WTC11 (cell line): ENCODE measurements at regions not wholly inside any gene's neighbourhood (a gene's known extent, or its start where the extent isn't known, plus 50 kb on each side); places are given as distances from the start of the nearest gene placed in this dataset.

ENCODE experiments used
- ATAC-seq: fragments of 200-7000 bp; cut with Tn5 transposase; 2 replicates; pipeline ENCODE4 v1.10.0; 2021; ENCODE audit warnings: mild to moderate bottlenecking, moderate library complexity
- CTCF ChIA-PET: fragments of 300-600 bp; sonication (Branson Sonifier 250); formaldehyde crosslinking; loops from one replicate; lab custom pipeline; 2021; ENCODE audit warnings: antibody characterized with exemption; lab: Charles Lee
- POLR2A ChIA-PET: fragments of 350-600 bp; sonication (Branson Sonifier 250); formaldehyde crosslinking; loops from one replicate; lab custom pipeline; 2021; ENCODE audit warnings: antibody characterized with exemption; lab: Charles Lee
- DNase-seq: peaks from one replicate; pipeline ENCODE4 v3.0.0; 2021; ENCODE audit warnings: low spot score
- H3K27ac Mint-ChIP-seq: 2 replicates; pipeline ENCODE4 v1.8.0; 2021; ENCODE audit warnings: mixed read lengths
- H3K27me3 Mint-ChIP-seq: 2 replicates; pipeline ENCODE4 v1.8.0; 2021; ENCODE audit warnings: low read depth, mild to moderate bottlenecking, moderate library complexity, mixed read lengths
- H3K36me3 Mint-ChIP-seq: 2 replicates; pipeline ENCODE4 v1.8.0; 2021; ENCODE audit warnings: mixed read lengths
- H3K4me1 Mint-ChIP-seq: 2 replicates; pipeline ENCODE4 v1.8.0; 2022; ENCODE audit warnings: mixed read lengths
- H3K4me3 Mint-ChIP-seq: 2 replicates; pipeline ENCODE4 v1.8.0; 2021; ENCODE audit warnings: mild to moderate bottlenecking, moderate library complexity, mixed read lengths
- H3K9me3 Mint-ChIP-seq: 2 replicates; pipeline ENCODE4 v1.8.0; 2021; ENCODE audit warnings: mixed read lengths
- AFF4 ChIP-seq: sonication (generic); formaldehyde crosslinking; IDR thresholded peaks from 2 replicates; pipeline ENCODE4 v1.8.1; 2023; ENCODE audit warnings: mild to moderate bottlenecking, missing genetic modification reagents, borderline replicate concordance
- AR ChIP-seq: fragments of 250-450 bp; sonication (Bioruptor Pico); IDR thresholded peaks from 2 replicates; pipeline ENCODE4 v1.9.0; 2021; ENCODE audit warnings: mild to moderate bottlenecking
- CDX4 ChIP-seq: fragments of 250-450 bp; sonication (Bioruptor Pico); IDR thresholded peaks from 2 replicates; pipeline ENCODE4 v1.9.0; 2021; ENCODE audit warnings: moderate library complexity, mild to moderate bottlenecking, inconsistent platforms, borderline replicate concordance
- E2F4 ChIP-seq: sonication (generic); formaldehyde crosslinking; IDR thresholded peaks from 2 replicates; pipeline ENCODE4 v1.8.1; 2022; ENCODE audit warnings: low read depth, mild to moderate bottlenecking, moderate library complexity, missing genetic modification reagents, borderline replicate concordance
- E2F5 ChIP-seq: sonication (generic); formaldehyde crosslinking; IDR thresholded peaks from 2 replicates; pipeline ENCODE4 v1.8.1; 2022; ENCODE audit warnings: mild to moderate bottlenecking, moderate library complexity, missing genetic modification reagents
- ELF4 ChIP-seq: sonication (generic); formaldehyde crosslinking; IDR thresholded peaks from 2 replicates; pipeline ENCODE4 v1.8.1; 2022; ENCODE audit warnings: low read depth, mild to moderate bottlenecking, moderate library complexity, missing genetic modification reagents
- GTF2I ChIP-seq: fragments of 250-450 bp; sonication (Bioruptor Pico); conservative IDR thresholded peaks from 2 replicates; pipeline ENCODE4 v1.4.0; 2021; ENCODE audit warnings: mild to moderate bottlenecking
- HMGA2 ChIP-seq: fragments of 250-450 bp; sonication (Bioruptor Pico); IDR thresholded peaks from 2 replicates; pipeline ENCODE4 v1.4.0; 2021; ENCODE audit warnings: mild to moderate bottlenecking, moderate library complexity
- IRF2 ChIP-seq: sonication (generic); formaldehyde crosslinking; IDR thresholded peaks from 2 replicates; pipeline ENCODE4 v1.8.0; 2022; ENCODE audit warnings: low read depth, missing genetic modification reagents, borderline replicate concordance
- MAX ChIP-seq: sonication (generic); formaldehyde crosslinking; IDR thresholded peaks from 2 replicates; pipeline ENCODE4 v1.8.0; 2022; ENCODE audit warnings: mild to moderate bottlenecking, missing genetic modification reagents
- NFYB ChIP-seq: sonication (generic); formaldehyde crosslinking; conservative IDR thresholded peaks from 2 replicates; pipeline ENCODE4 v1.8.0; 2022; ENCODE audit warnings: low read depth, missing genetic modification reagents
- STAT6 ChIP-seq: sonication (generic); formaldehyde crosslinking; conservative IDR thresholded peaks from 2 replicates; pipeline ENCODE4 v1.8.1; 2023; ENCODE audit warnings: mild to moderate bottlenecking, low read depth, missing genetic modification reagents, moderate library complexity
- TCF7 ChIP-seq: sonication (generic); formaldehyde crosslinking; IDR thresholded peaks from 2 replicates; pipeline ENCODE4 v1.8.0; 2022; ENCODE audit warnings: mild to moderate bottlenecking, low read depth, missing genetic modification reagents, moderate library complexity
- TEAD1 ChIP-seq: sonication (generic); formaldehyde crosslinking; IDR thresholded peaks from 2 replicates; pipeline ENCODE4 v1.8.0; 2022; ENCODE audit warnings: mild to moderate bottlenecking, missing genetic modification reagents
- ZNF138 ChIP-seq: sonication (generic); formaldehyde crosslinking; conservative IDR thresholded peaks from 2 replicates; pipeline ENCODE4 v1.8.1; 2022; ENCODE audit warnings: mild to moderate bottlenecking, moderate library complexity, missing genetic modification reagents
- ZNF219 ChIP-seq: sonication (generic); formaldehyde crosslinking; IDR thresholded peaks from 2 replicates; pipeline ENCODE4 v1.8.0; 2023; ENCODE audit warnings: missing genetic modification reagents, mild to moderate bottlenecking, borderline replicate concordance

- TF ChIP-seq AFF4 (no peak), IRF2 (CRISPR knock-in tag) (no peak), HMGA2 (CRISPR knock-in tag) (no peak), ELF4 (CRISPR knock-in tag) (no peak), TCF7 (no peak), MAX (CRISPR knock-in tag) (no peak), ZNF138 (CRISPR knock-in tag) (no peak), GTF2I (CRISPR knock-in tag) (no peak), STAT6 (CRISPR knock-in tag) (no peak), E2F4 (CRISPR knock-in tag) (no peak), ZNF219 (CRISPR knock-in tag) (no peak), E2F5 (CRISPR knock-in tag) (no peak)
Measured at GRCh38 chr4:31124008-31124585, 403.9 kb downstream of the PCDH7 start (continued).

GRCh38 chr4:31125061-31125460 is 404.9 kb downstream of the PCDH7 start:
- no peaks in the 10 kb centered on the region for H3K27me3 Mint-ChIP-seq
- no peak overlapping the region for H3K4me3 Mint-ChIP-seq
- DNase-seq: no peak
- H3K4me1 Mint-ChIP-seq: peaks cover 18% of the 10 kb centered on the region
- CTCF ChIA-PET: no interaction called here
- no peaks in the 10 kb centered on the region for H3K36me3 Mint-ChIP-seq
- TF ChIP-seq TEAD1 (CRISPR knock-in tag) (no peak), CDX4 (no peak), NFYB (no peak), AR (CRISPR knock-in tag) (no peak), ZNF219 (CRISPR knock-in tag) (no peak), AFF4 (no peak)
- POLR2A ChIA-PET: no interaction called here
- no peak overlapping the region for H3K27ac Mint-ChIP-seq
- no peaks in the 10 kb centered on the region for H3K9me3 Mint-ChIP-seq
- ATAC-seq: no peak
